Kasumi-1 (cell line): ENCODE measurements at regions not wholly inside any gene's neighbourhood (a gene's known extent, or its start where the extent isn't known, plus 50 kb on each side); places are given as distances from the start of the nearest gene placed in this dataset.

Experiments
- DNase-seq, 2 experiments: peaks; one replicate each; lab custom pipeline; 2025; lab: John Stamatoyannopoulos, UW

DNA sequence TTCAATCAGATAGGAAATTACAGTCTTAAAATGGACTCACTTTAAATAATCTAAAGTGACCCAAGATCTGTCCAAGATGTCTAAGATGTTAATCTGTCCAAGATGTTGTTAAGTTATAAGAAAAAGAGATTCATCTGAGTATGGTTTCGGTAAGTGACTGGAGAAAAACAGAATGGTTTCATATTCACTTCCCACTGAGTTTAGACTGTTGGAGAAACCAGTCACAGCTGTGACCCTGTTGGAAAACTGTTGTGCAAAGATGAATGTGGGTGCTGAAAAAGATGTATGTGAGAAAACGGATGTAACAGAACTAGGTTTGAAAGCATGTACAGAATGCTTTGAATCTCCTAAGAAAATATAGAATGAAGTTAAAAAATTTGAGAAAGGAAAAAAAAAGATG lies 325.9 kb downstream of the COL12A1 start:
- no peak for DNase-seq

DNA sequence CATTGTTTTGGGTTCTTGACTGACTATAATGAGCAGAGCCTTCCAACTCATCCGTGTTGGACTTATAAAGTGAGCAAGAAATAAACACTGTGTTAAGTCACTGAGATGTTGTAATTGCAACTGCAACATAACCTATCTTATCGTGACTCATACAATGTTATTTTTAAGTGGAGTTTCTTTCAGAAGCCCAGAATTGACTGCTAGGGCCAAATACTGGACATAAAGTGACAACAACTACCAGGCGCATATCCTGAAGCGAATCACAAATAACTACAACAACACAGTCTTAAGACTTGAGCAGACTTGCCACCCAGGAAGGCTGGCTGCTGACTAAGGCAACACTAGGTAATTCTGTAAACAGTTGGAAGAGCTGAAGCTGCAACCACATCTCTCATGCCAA lies 326.6 kb downstream of the COL12A1 start:
- DNase-seq: no peak

- no peak for DNase-seq
Measured at GRCh38 chr6:74875193-74875592, 330.7 kb downstream of the COL12A1 start.

GRCh38 chr6:74872754-74873476 lies 332.9 kb downstream of the COL12A1 start:
- DNase-seq: no peak

- no peak for DNase-seq
Measured at GRCh38 chr6:74871757-74872156, 334.1 kb downstream of the COL12A1 start.

DNA sequence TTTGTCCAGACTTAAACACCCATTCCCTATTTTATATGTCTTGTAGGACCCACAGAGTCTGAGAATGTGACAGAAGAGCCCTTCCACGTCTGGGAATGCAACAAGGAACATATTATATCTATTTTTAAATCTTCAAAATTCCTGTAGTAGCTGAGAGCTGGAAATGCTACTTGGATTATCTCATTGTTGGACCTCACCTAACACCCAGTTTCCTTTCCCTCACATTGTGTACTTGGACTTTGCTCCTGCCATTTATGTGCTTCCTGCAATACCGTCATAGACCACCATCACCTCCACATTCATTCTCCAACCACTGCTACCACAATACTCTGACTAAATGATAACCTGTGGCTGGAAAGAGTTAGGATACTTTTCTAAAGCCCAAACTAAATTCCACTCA lies 335.4 kb downstream of the COL12A1 start:
- DNase-seq: peak; percentile 1 to 9

- DNase-seq: no peak
Measured at GRCh38 chr6:74867291-74867690, 338.6 kb downstream of the COL12A1 start.

DNA sequence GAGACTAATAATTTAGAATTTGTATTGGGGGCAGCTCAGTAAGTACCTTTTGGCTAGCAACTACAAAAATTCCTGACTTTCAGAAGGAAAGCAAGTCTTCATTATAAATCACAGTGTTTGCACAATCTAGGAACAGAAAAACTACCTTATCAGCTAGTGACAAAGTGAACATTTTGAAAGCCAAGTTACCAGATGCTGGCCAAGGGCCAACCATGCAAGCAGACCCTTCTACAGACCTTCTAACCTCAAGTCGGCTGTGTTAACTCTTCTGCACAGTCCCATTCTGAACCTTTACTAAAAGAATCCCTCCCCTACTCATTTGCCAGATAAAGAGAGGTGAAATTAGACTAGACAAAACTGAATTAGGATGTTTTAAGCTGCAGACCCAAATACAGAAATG lies 341.9 kb downstream of the COL12A1 start:
- no peak for DNase-seq

- DNase-seq: no peak
Measured at GRCh38 chr6:74860456-74860855, 345.4 kb downstream of the COL12A1 start.

GRCh38 chr6:74857157-74857556 lies 348.7 kb downstream of the COL12A1 start:
- no peak for DNase-seq

- DNase-seq: no peak
Measured at GRCh38 chr6:74853991-74854390, 351.9 kb downstream of the COL12A1 start.

GRCh38 chr6:74851596-74851995 lies 354.3 kb downstream of the COL12A1 start:
- no peak for DNase-seq

GRCh38 chr6:74840953-74841352 lies 364.9 kb downstream of the COL12A1 start:
- DNase-seq: no peak

DNA sequence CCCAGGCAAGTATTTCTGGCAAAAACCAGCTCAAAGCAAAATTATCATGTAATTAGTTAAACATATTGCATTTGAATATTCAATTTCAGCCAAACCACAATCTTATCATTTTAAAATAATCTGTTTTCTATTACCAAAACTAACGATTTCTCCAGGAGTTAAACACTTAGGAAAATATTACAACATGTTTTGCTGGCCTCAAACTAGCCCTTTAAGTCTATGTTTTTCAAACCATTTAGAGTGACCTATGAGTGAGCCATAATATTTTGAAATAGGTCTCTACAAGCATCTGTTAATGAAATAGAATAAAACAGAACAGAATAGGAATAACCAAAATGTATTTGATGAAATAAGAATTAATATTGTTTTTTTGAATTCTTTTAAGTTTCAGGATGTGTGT lies 370.9 kb downstream of the COL12A1 start:
- no peak for DNase-seq

GRCh38 chr6:74826263-74826662 lies 379.6 kb downstream of the COL12A1 start:
- DNase-seq: peak; percentile 71 to 73

GRCh38 chr6:74814440-74814839 lies 391.4 kb downstream of the COL12A1 start:
- no peak for DNase-seq

- no peak for DNase-seq
Measured at GRCh38 chr6:74807674-74808073, 398.2 kb downstream of the COL12A1 start.

DNA sequence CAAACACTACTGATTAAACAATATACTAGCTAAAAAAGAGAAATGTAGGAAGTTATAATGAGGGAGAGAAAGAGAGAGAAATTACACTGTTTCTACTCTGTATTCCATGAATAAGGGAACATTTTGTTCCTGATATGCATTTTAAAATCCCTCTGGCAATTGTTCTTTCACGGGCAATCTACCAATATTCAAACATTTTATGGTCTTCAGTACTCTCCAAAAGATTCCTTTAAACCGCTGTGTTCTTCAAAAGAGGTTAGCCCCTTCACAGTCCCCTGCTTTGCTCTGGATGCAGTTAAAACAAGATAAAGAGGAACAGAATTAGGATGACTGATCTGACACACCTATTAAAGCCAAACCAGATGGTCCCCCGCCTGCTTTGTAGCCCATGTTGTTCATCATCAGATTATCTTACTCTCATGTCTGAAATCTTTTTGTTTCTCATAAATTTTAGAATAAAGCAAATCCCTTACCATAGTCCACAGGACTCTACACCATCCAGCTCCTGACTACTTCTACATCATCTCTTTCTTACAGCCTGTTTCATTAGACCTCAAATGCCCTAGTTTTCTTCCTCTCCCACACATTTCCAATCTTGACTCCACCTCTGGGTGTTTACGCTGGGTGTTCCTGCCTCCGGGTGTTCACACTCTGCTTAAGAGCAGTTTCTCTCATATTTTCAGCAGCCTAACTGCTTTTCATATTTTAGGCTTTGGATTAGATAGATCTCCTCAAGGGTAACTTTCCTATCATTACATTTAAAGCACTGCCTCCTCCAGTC lies 399.7 kb downstream of the COL12A1 start:
- DNase-seq: no peak

DNA sequence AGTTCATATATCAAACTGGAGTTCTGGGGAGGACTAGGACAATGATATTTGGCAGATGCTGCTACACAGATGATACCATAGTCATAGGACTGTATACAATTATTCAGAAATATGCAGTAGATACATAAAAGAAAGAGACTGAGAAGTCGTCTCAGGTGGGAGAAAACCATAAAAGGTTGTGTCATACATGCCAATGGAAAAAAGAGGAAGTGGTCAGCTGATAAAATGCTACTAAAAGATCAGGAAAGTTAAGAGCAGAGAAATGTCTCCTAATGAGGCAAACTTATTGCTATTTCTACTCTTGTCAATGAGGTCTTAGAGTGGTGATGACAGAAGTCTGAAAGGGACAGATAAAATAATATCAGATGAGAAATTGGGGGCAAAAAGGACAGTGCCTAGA lies 407.6 kb downstream of the COL12A1 start:
- peak; percentile 39 to 65 for DNase-seq

DNA sequence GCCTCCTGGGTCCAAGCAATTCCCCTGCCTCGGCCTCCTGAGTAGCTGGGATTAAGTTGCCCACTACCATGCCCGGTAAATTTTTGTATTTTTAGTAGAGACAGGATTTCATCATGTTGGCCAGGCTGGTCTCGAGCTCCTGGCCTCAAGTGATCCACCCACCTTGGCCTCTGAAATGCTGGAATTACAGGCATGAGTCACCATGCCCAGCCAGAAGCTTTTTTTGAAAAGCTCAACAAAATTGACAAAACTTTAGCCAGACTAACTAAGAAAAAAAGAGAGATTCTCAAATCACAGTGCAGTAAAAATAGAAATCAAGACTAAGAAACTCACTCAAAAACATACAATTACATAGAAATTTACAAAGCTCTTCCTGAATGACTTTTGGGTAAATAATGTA lies 420.6 kb downstream of the COL12A1 start:
- DNase-seq: no peak

GRCh38 chr6:74782346-74782745 lies 423.5 kb downstream of the COL12A1 start:
- no peak for DNase-seq

DNA sequence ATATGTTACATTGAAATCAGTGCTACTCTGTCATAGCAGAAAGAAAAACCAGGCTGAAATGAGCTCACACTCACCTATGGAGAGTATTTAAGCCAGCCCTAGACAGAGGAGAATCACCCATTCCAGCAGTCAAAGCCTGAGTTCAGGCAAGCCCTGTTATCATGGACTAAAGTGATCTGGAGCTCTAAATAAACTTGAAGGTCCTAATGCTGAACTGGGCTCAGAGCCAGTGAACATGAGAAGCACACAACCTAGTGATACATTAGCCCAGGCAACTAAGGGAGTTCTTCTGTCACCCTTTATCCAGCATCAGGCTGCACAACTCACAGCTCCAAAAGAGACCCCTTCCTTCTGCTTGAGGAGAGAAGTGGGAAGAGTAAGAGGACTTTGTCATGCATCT lies 425.0 kb downstream of the COL12A1 start:
- DNase-seq: no peak

- no peak for DNase-seq
Measured at GRCh38 chr6:74768738-74769137, 437.1 kb downstream of the COL12A1 start.

DNA sequence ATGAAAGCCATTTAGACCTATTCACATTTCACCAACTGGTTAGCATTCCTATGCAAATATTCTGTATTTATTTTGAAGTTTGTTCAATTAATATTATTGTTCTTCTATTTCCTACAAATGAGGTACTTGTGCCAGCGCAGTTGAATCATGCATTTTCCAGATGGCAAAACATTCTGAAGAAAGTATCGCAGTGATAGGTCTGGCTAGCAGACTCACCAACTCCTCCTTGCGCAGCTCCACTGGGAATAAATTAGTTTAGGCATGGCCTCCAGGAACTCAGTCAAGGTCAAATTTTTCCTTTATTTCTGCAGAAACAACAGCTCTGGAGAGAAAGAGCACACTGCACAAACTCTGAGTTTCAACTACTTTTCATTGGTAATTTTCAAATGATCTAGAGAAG lies 437.7 kb downstream of the COL12A1 start:
- DNase-seq: no peak
